OCI-LY1 (cell line): ENCODE measurements at regions not wholly inside any gene's neighbourhood (a gene's known extent, or its start where the extent isn't known, plus 50 kb on each side); places are given as distances from the start of the nearest gene placed in this dataset.

Experiments
- H2AFZ ChIP-seq: fragments of 200-600 bp; sonication (generic), shearing (Covaris generic); 2 replicates; pipeline ENCODE4 v1.6.0; 2014; ENCODE audit warnings: antibody characterized with exemption, mild to moderate bottlenecking, low read length
- H3F3A ChIP-seq: fragments of 200-600 bp; sonication (generic), shearing (Covaris generic); 2 replicates; pipeline ENCODE4 v1.6.0; 2014; ENCODE audit warnings: mild to moderate bottlenecking, antibody characterized with exemption, low read length, moderate library complexity; ENCODE audit not compliant: insufficient read depth
- H3K27ac ChIP-seq: fragments of 200-600 bp; sonication (generic); 2 replicates; pipeline ENCODE4 v1.5.1; 2014; ENCODE audit warnings: low read length, mixed run types, mild to moderate bottlenecking, low read depth; ENCODE audit not compliant: poor library complexity, severe bottlenecking
- H3K27me3 ChIP-seq: fragments of 200-600 bp; sonication (generic); 2 replicates; pipeline ENCODE4 v1.6.0; 2014; ENCODE audit warnings: antibody characterized with exemption, mild to moderate bottlenecking, low read length, moderate library complexity; ENCODE audit not compliant: insufficient read depth
- H3K36me3 ChIP-seq: fragments of 200-600 bp; sonication (generic); 2 replicates; pipeline ENCODE4 v1.6.1; 2014; ENCODE audit warnings: mild to moderate bottlenecking, antibody characterized with exemption, low read length, moderate library complexity, mixed read lengths; ENCODE audit not compliant: insufficient read depth
- H3K4me1 ChIP-seq: fragments of 200-600 bp; sonication (generic); 2 replicates; pipeline ENCODE4 v1.5.1; 2014; ENCODE audit warnings: mild to moderate bottlenecking, low read length, moderate library complexity; ENCODE audit not compliant: insufficient read depth, severe bottlenecking
- H3K4me2 ChIP-seq: fragments of 200-600 bp; sonication (generic), shearing (Covaris generic); 2 replicates; pipeline ENCODE4 v1.6.1; 2014; ENCODE audit warnings: low read length
- H3K4me3 ChIP-seq: fragments of 200-600 bp; sonication (generic); 2 replicates; pipeline ENCODE4 v1.5.1; 2014; ENCODE audit warnings: low read length, low read depth, mild to moderate bottlenecking, mixed read lengths; ENCODE audit not compliant: poor library complexity, severe bottlenecking
- H3K79me2 ChIP-seq: fragments of 200-600 bp; shearing (Covaris generic); 2 replicates; pipeline ENCODE4 v1.6.1; 2016; ENCODE audit warnings: mixed run types, low read length, mixed read lengths; ENCODE audit not compliant: insufficient read depth
- H3K9ac ChIP-seq: fragments of 200-600 bp; sonication (generic), shearing (Covaris generic); 2 replicates; pipeline ENCODE4 v1.6.1; 2014; ENCODE audit warnings: mild to moderate bottlenecking, low read length, mixed read lengths
- H3K9me2 ChIP-seq: fragments of 200-600 bp; sonication (generic), shearing (Covaris generic); 2 replicates; pipeline ENCODE4 v1.6.1; 2014; ENCODE audit warnings: low read depth, mild to moderate bottlenecking, low read length, mixed read lengths
- H3K9me3 ChIP-seq: fragments of 200-600 bp; shearing (Covaris generic); 2 replicates; pipeline ENCODE4 v1.6.1; 2014; ENCODE audit warnings: low read length, mixed read lengths
- H4K20me1 ChIP-seq: fragments of 200-600 bp; sonication (generic), shearing (Covaris generic); 2 replicates; pipeline ENCODE4 v1.6.0; 2016; ENCODE audit warnings: mild to moderate bottlenecking, low read length; ENCODE audit not compliant: insufficient read depth
- CTCF ChIP-seq: fragments of 200-600 bp; sonication (generic), shearing (Covaris generic); IDR thresholded peaks from 2 replicates; pipeline ENCODE4 v1.5.1; 2017; ENCODE audit warnings: mild to moderate bottlenecking, antibody characterized with exemption, low read length, moderate library complexity, mixed read lengths
- EZH2 ChIP-seq: fragments of 200-600 bp; sonication (generic), shearing (Covaris generic); IDR thresholded peaks from 2 replicates; pipeline ENCODE4 v1.8.0; 2017; ENCODE audit warnings: borderline replicate concordance, mixed run types, mild to moderate bottlenecking, antibody characterized with exemption, low read length, moderate library complexity, mixed read lengths

- no peaks in the 10 kb centered on the region for H3K4me1 ChIP-seq
- no peak for TF ChIP-seq EZH2
- TF ChIP-seq CTCF = no peak
- H3F3A ChIP-seq = no peaks in the 10 kb centered on the region
- H3K36me3 ChIP-seq = no peaks in the 10 kb centered on the region
- no peak overlapping the region for H3K4me3 ChIP-seq
- no peaks in the 10 kb centered on the region for H3K79me2 ChIP-seq
- no peak overlapping the region for H2AFZ ChIP-seq
- no peaks in the 10 kb centered on the region for H3K9me3 ChIP-seq
- H3K27me3 ChIP-seq = no peaks in the 10 kb centered on the region
- H3K4me2 ChIP-seq = no peak overlapping the region
- no peaks in the 10 kb centered on the region for H3K9me2 ChIP-seq
- H4K20me1 ChIP-seq = no peaks in the 10 kb centered on the region
- no peak overlapping the region for H3K9ac ChIP-seq
- H3K27ac ChIP-seq = no peak overlapping the region
Observed at GRCh38 chr21:25457411-25457810, 149.9 kb downstream of the MRPL39 start.

- H3K36me3 ChIP-seq = no peaks in the 10 kb centered on the region
- H3F3A ChIP-seq = no peaks in the 10 kb centered on the region
- no peaks in the 10 kb centered on the region for H3K4me1 ChIP-seq
- H2AFZ ChIP-seq = no peak overlapping the region
- H3K9me2 ChIP-seq = no peaks in the 10 kb centered on the region
- H3K27ac ChIP-seq = no peak overlapping the region
- no peaks in the 10 kb centered on the region for H3K79me2 ChIP-seq
- H4K20me1 ChIP-seq = no peaks in the 10 kb centered on the region
- no peaks in the 10 kb centered on the region for H3K9me3 ChIP-seq
- no peak overlapping the region for H3K9ac ChIP-seq
- H3K4me2 ChIP-seq = no peak overlapping the region
- TF ChIP-seq EZH2 = no peak
- TF ChIP-seq CTCF = no peak
- no peaks in the 10 kb centered on the region for H3K27me3 ChIP-seq
- no peak overlapping the region for H3K4me3 ChIP-seq
Observed at GRCh38 chr21:25456672-25457071, 150.6 kb downstream of the MRPL39 start.

- Histone ChIP-seq H3K9me2 (no peaks in the 10 kb centered on the region), H3K4me3 (no peak overlapping the region), H3F3A (no peaks in the 10 kb centered on the region), H3K79me2 (no peaks in the 10 kb centered on the region), H3K9ac (no peak overlapping the region), H3K27ac (no peak overlapping the region), H3K36me3 (no peaks in the 10 kb centered on the region), H4K20me1 (no peaks in the 10 kb centered on the region), H3K4me2 (no peak overlapping the region), H3K27me3 (no peaks in the 10 kb centered on the region), H3K9me3 (no peaks in the 10 kb centered on the region), H2AFZ (no peak overlapping the region), H3K4me1 (no peaks in the 10 kb centered on the region)
- no peak for TF ChIP-seq EZH2
- TF ChIP-seq CTCF = no peak
Observed at GRCh38 chr21:25453524-25453923, 153.8 kb downstream of the MRPL39 start.
